ENCODE measurements at regions not wholly inside any gene's neighbourhood (a gene's known extent, or its start where the extent isn't known, plus 50 kb on each side); places are given as distances from the start of the nearest gene placed in this dataset.

- no peak for DNase-seq (ENCODE audit: low read depth)
- no peak overlapping the region for H3K4me3 ChIP-seq (ENCODE audit: low read length)
- no peak for TF ChIP-seq CTCF (conservative IDR thresholded peaks at IDR 0.05; ENCODE audit: low read depth, low read length)
Observed at GRCh38 chr10:28381466-28381865, 78.6 kb upstream of the MPP7 start.

GRCh38 chr10:28381903-28382347, 79.1 kb upstream of the MPP7 start:
- DNase-seq (ENCODE audit: low read depth): peak; percentile 73
- TF ChIP-seq CTCF (conservative IDR thresholded peaks at IDR 0.05; ENCODE audit: low read depth, low read length): peak; percentile 94
- no peak overlapping the region for H3K4me3 ChIP-seq (ENCODE audit: low read length)

GRCh38 chr10:28382525-28383269, 79.8 kb upstream of the MPP7 start:
- DNase-seq (ENCODE audit: low read depth): peak; percentile 55
- H3K4me3 ChIP-seq (ENCODE audit: low read length): no peak overlapping the region
- TF ChIP-seq CTCF (conservative IDR thresholded peaks at IDR 0.05; ENCODE audit: low read depth, low read length): no peak

GRCh38 chr10:28384557-28384956, 81.7 kb upstream of the MPP7 start:
- TF ChIP-seq CTCF (conservative IDR thresholded peaks at IDR 0.05; ENCODE audit: low read depth, low read length): no peak
- no peak for DNase-seq (ENCODE audit: low read depth)
- H3K4me3 ChIP-seq (ENCODE audit: low read length): no peak overlapping the region

- no peak for DNase-seq (ENCODE audit: low read depth)
- TF ChIP-seq CTCF (conservative IDR thresholded peaks at IDR 0.05; ENCODE audit: low read depth, low read length): no peak
- H3K4me3 ChIP-seq (ENCODE audit: low read length): no peak overlapping the region
Observed at GRCh38 chr10:28385748-28386502, 83.1 kb upstream of the MPP7 start.

GRCh38 chr10:28386503-28386868, 83.6 kb upstream of the MPP7 start:
- DNase-seq (ENCODE audit: low read depth): no peak
- H3K4me3 ChIP-seq (ENCODE audit: low read length): no peak overlapping the region
- TF ChIP-seq CTCF (conservative IDR thresholded peaks at IDR 0.05; ENCODE audit: low read depth, low read length): no peak

DNA sequence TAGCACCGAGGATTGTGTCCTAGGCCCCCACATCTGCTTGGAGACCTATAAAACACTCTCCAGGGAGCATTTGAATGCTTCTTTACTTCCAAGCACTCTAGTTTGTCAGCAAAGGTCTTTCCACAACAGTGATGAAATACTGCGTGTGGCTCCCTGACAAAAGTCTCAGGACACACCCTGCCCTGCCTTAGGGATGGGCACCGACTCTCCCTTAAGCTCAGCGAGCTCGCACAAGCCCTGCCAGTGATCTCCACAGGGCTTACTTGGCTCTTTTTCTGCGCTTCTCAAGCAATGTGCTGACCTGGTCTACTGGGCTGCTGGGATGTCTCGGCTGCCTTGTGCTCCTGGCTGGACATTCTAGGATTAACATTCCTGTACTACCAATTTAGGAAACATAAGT, 84.3 kb upstream of the MPP7 start:
- no peak overlapping the region for H3K4me3 ChIP-seq (ENCODE audit: low read length)
- DNase-seq (ENCODE audit: low read depth): peak; percentile 29
- TF ChIP-seq CTCF (conservative IDR thresholded peaks at IDR 0.05; ENCODE audit: low read depth, low read length): no peak

All from retinal pigment epithelial cell (primary cell).